Endodermal cell (in vitro differentiated cells): ENCODE measurements at regions not wholly inside any gene's neighbourhood (a gene's known extent, or its start where the extent isn't known, plus 50 kb on each side); places are given as distances from the start of the nearest gene placed in this dataset.

Experiments
- DNase-seq: peaks from one replicate; pipeline ENCODE4 v3.0.0-alpha.2; 2017
- H3K27ac ChIP-seq: 2 replicates; pipeline ENCODE4 v1.5.1; 2013; ENCODE audit warnings: mild to moderate bottlenecking, low read depth, low read length, moderate library complexity
- H3K27me3 ChIP-seq: 2 replicates; pipeline ENCODE4 v1.6.1; 2013; ENCODE audit warnings: mild to moderate bottlenecking, low read length, moderate library complexity; ENCODE audit not compliant: insufficient read depth, control insufficient read depth, poor library complexity, severe bottlenecking
- H3K36me3 ChIP-seq: 2 replicates; pipeline ENCODE4 v1.7.0; 2013; ENCODE audit warnings: mild to moderate bottlenecking, low read length, moderate library complexity; ENCODE audit not compliant: control insufficient read depth, insufficient read depth
- H3K4me1 ChIP-seq: one replicate; pipeline ENCODE4 v1.7.0; 2013; ENCODE audit warnings: low read length; ENCODE audit not compliant: control insufficient read depth, insufficient read depth
- H3K4me3 ChIP-seq: 2 replicates; pipeline ENCODE4 v1.5.1; 2013; ENCODE audit warnings: mild to moderate bottlenecking, low read length, moderate library complexity
- H3K9ac ChIP-seq: 2 replicates; pipeline ENCODE4 v1.6.1; 2013; ENCODE audit warnings: mild to moderate bottlenecking, low read length, moderate library complexity; ENCODE audit not compliant: poor library complexity, severe bottlenecking; ENCODE audit errors: extremely low read depth
- H3K9me3 ChIP-seq: 2 replicates; pipeline ENCODE4 v1.6.1; 2013; ENCODE audit warnings: mild to moderate bottlenecking, low read length, moderate library complexity; ENCODE audit not compliant: control insufficient read depth
- H3K27ac Mint-ChIP-seq: 2 replicates; pipeline ENCODE4 v1.8.0; 2020; ENCODE audit warnings: mixed read lengths
- H3K27me3 Mint-ChIP-seq: 2 replicates; pipeline ENCODE4 v1.8.0; 2021; ENCODE audit warnings: mild to moderate bottlenecking, mixed read lengths; ENCODE audit not compliant: insufficient read depth
- H3K36me3 Mint-ChIP-seq: 2 replicates; pipeline ENCODE4 v1.8.0; 2020; ENCODE audit warnings: low read depth, mixed read lengths
- H3K4me1 Mint-ChIP-seq: 2 replicates; pipeline ENCODE4 v1.8.0; 2020; ENCODE audit warnings: mixed read lengths
- H3K4me3 Mint-ChIP-seq: 2 replicates; pipeline ENCODE4 v1.8.0; 2020; ENCODE audit warnings: mild to moderate bottlenecking, moderate library complexity, mixed read lengths
- H3K9me3 Mint-ChIP-seq: 2 replicates; pipeline ENCODE4 v1.8.0; 2020; ENCODE audit warnings: mild to moderate bottlenecking, mixed read lengths
- WGBS, 2 experiments: methylation state at CpG; one replicate each; pipeline versions ENCODE4 v1.1.5 to v1.1.7; 2013; ENCODE audit warnings: missing lambda C conversion rate in 2 of 2, mixed read lengths in 1 of 2; ENCODE audit not compliant: insufficient coverage in 1 of 2, insufficient read length in 1 of 2; 5-methylcytosine and 5-hydroxymethylcytosine counted together
- TF ChIP-seq, protein P1 (sequence below): fragments of 200-600 bp; sonication (generic); conservative IDR thresholded peaks from 2 replicates; pipeline ENCODE4 v1.5.0; 2021; ENCODE audit warnings: antibody characterized with exemption, mild to moderate bottlenecking

- H3K4me1 Mint-ChIP-seq, result no peaks in the 10 kb centered on the region
These were observed 312.8 kb upstream of the EPHA5 start for GRCh38 chr4:65983061-65983460.

GRCh38 chr4:65976287-65976686 lies 306.0 kb upstream of the EPHA5 start:
- Mint-ChIP-seq H3K36me3 (no peaks in the 10 kb centered on the region), H3K27ac (no peak overlapping the region), H3K9me3 (peaks cover 16% of the 10 kb centered on the region), H3K4me1 (peaks cover 6% of the 10 kb centered on the region), H3K4me3 (no peak overlapping the region), H3K27me3 (no peaks in the 10 kb centered on the region)
- TF ChIP-seq, protein P1, sequence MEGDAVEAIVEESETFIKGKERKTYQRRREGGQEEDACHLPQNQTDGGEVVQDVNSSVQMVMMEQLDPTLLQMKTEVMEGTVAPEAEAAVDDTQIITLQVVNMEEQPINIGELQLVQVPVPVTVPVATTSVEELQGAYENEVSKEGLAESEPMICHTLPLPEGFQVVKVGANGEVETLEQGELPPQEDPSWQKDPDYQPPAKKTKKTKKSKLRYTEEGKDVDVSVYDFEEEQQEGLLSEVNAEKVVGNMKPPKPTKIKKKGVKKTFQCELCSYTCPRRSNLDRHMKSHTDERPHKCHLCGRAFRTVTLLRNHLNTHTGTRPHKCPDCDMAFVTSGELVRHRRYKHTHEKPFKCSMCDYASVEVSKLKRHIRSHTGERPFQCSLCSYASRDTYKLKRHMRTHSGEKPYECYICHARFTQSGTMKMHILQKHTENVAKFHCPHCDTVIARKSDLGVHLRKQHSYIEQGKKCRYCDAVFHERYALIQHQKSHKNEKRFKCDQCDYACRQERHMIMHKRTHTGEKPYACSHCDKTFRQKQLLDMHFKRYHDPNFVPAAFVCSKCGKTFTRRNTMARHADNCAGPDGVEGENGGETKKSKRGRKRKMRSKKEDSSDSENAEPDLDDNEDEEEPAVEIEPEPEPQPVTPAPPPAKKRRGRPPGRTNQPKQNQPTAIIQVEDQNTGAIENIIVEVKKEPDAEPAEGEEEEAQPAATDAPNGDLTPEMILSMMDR, result no peak
- no peaks in the 10 kb centered on the region for H3K27me3 ChIP-seq
- DNase-seq, result no peak
- peaks cover 11% of the 10 kb centered on the region for H3K9me3 ChIP-seq
- whole genome bisulfite sequencing, 2 experiments, result 88 to 100% methylated on average over 1 to 2 of the region's 2 CpGs
- no peak overlapping the region for H3K27ac ChIP-seq
- no peak overlapping the region for H3K4me3 ChIP-seq
- H3K36me3 ChIP-seq, result no peaks in the 10 kb centered on the region
- no peaks in the 10 kb centered on the region for H3K4me1 ChIP-seq
- no peak overlapping the region for H3K9ac ChIP-seq

More at GRCh38 chr4:65983061-65983460, 312.8 kb upstream of the EPHA5 start:
- H3K4me3 Mint-ChIP-seq, result no peak overlapping the region
- TF ChIP-seq, protein P1, result no peak
- Histone ChIP-seq H3K36me3 (no peaks in the 10 kb centered on the region), H3K9ac (no peak overlapping the region), H3K9me3 (no peaks in the 10 kb centered on the region), H3K27ac (no peak overlapping the region), H3K4me3 (no peak overlapping the region), H3K4me1 (no peaks in the 10 kb centered on the region), H3K27me3 (no peaks in the 10 kb centered on the region)
- peaks cover 13% of the 10 kb centered on the region for H3K9me3 Mint-ChIP-seq
- WGBS, 2 experiments, result 77% methylated on average over 2 of the region's 2 CpGs; no CpG with 5 or more reads in 1 of the 2 experiments
- H3K27me3 Mint-ChIP-seq, result no peaks in the 10 kb centered on the region
- H3K36me3 Mint-ChIP-seq, result no peaks in the 10 kb centered on the region
- DNase-seq, result no peak
- H3K27ac Mint-ChIP-seq, result no peak overlapping the region

DNA sequence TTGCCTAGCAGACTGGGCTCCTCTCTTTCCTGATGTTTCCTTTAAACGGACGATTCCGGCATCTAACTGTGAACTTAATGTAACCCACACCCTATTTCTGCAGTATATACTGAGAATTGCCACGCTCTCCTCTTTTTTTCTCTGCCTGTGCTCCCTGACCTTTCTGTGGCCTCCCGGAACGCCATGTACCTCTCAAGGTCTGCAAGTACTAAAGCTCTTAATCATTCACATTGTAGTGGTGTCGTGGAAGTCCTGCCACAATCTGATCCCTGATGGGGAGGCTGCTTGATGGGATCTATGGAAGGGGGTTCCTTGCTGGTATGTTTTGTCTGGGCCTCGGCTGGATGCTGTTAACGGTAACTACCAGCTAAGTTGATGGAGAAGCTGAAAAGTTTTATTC lies 302.9 kb upstream of the EPHA5 start:
- H3K4me3 ChIP-seq, result no peak overlapping the region
- TF ChIP-seq, protein P1, result no peak
- no peak overlapping the region for H3K27ac ChIP-seq
- H3K36me3 ChIP-seq, result no peaks in the 10 kb centered on the region
- H3K27me3 ChIP-seq, result no peaks in the 10 kb centered on the region
- Mint-ChIP-seq H3K9me3 (peaks cover 8% of the 10 kb centered on the region), H3K4me3 (no peak overlapping the region), H3K36me3 (no peaks in the 10 kb centered on the region), H3K27me3 (no peaks in the 10 kb centered on the region), H3K4me1 (peaks cover 6% of the 10 kb centered on the region), H3K27ac (no peak overlapping the region)
- H3K4me1 ChIP-seq, result no peaks in the 10 kb centered on the region
- H3K9me3 ChIP-seq, result peaks cover 11% of the 10 kb centered on the region
- WGBS, 2 experiments, result 72 to 90% methylated on average over 2 to 9 of the region's 9 CpGs
- no peak for DNase-seq
- no peak overlapping the region for H3K9ac ChIP-seq
